ENCODE measurements at regions not wholly inside any gene's neighbourhood (a gene's known extent, or its start where the extent isn't known, plus 50 kb on each side); places are given as distances from the start of the nearest gene placed in this dataset.

DNA sequence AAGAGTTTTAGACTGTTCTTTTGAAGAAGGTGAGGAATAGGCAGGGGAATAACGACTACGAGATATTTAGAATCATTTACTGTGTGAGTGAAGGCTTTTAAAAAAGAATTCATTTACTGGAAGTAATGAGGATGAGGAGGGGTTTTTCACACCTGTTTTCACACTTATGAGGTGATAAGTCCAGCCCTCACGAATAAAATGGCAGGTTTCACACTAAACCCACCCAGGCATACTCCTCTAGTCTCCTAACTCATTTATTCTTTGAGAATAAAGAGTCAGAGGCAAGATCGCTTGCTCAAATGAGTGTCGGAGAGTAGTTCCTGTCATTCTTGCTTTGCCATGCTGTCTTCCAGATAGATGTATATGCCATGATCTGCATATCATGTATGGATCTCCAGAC is 79.0 kb upstream of the ZEB2 start:
- DNase-seq: no peak
- intact Hi-C loops (cut with DNase I): no loop called here
- H3K4me1 ChIP-seq (ENCODE audit: insufficient read depth): peaks cover 3% of the 10 kb centered on the region
- no peak overlapping the region for H3K4me3 ChIP-seq
- H3K27me3 ChIP-seq: no peaks in the 10 kb centered on the region
- no peak for TF ChIP-seq POLR2A (IDR thresholded peaks at IDR 0.05)
- TF ChIP-seq CTCF (IDR thresholded peaks at IDR 0.05): no peak
- no peak for TF ChIP-seq EP300 (IDR thresholded peaks at IDR 0.05)
- no peaks in the 10 kb centered on the region for H3K36me3 ChIP-seq
- H3K9me3 ChIP-seq: no peaks in the 10 kb centered on the region
- H3K27ac ChIP-seq: no peak overlapping the region
- WGBS, 3 donors: 75 to 77% (median 76%) methylated on average over 5 of the region's 5 CpGs

GRCh38 chr2:144597894-144598593 is 78.1 kb upstream of the ZEB2 start:
- Histone ChIP-seq H3K27ac (no peak overlapping the region), H3K4me1 (ENCODE audit: insufficient read depth) (peaks cover 3% of the 10 kb centered on the region), H3K9me3 (no peaks in the 10 kb centered on the region), H3K27me3 (no peaks in the 10 kb centered on the region), H3K4me3 (no peak overlapping the region), H3K36me3 (no peaks in the 10 kb centered on the region)
- DNase-seq: no peak
- no peak for TF ChIP-seq CTCF (IDR thresholded peaks at IDR 0.05)
- 71 to 80% (median 80%) methylated on average over 6 of the region's 6 CpGs for WGBS, 3 donors
- intact Hi-C loops (cut with DNase I): no loop called here

- TF ChIP-seq CTCF (IDR thresholded peaks at IDR 0.05) (no peak), POLR2A (IDR thresholded peaks at IDR 0.05) (no peak), EP300 (IDR thresholded peaks at IDR 0.05) (no peak)
- Histone ChIP-seq H3K36me3 (no peaks in the 10 kb centered on the region), H3K4me3 (no peak overlapping the region), H3K9me3 (no peaks in the 10 kb centered on the region), H3K27ac (no peak overlapping the region), H3K4me1 (ENCODE audit: insufficient read depth) (peaks cover 3% of the 10 kb centered on the region), H3K27me3 (no peaks in the 10 kb centered on the region)
- no peak for DNase-seq
- intact Hi-C loops (cut with DNase I): no loop called here
- WGBS, 3 donors: 71 to 84% (median 73%) methylated on average over 4 of the region's 4 CpGs
Measured at GRCh38 chr2:144597388-144597787, 77.5 kb upstream of the ZEB2 start.

DNA sequence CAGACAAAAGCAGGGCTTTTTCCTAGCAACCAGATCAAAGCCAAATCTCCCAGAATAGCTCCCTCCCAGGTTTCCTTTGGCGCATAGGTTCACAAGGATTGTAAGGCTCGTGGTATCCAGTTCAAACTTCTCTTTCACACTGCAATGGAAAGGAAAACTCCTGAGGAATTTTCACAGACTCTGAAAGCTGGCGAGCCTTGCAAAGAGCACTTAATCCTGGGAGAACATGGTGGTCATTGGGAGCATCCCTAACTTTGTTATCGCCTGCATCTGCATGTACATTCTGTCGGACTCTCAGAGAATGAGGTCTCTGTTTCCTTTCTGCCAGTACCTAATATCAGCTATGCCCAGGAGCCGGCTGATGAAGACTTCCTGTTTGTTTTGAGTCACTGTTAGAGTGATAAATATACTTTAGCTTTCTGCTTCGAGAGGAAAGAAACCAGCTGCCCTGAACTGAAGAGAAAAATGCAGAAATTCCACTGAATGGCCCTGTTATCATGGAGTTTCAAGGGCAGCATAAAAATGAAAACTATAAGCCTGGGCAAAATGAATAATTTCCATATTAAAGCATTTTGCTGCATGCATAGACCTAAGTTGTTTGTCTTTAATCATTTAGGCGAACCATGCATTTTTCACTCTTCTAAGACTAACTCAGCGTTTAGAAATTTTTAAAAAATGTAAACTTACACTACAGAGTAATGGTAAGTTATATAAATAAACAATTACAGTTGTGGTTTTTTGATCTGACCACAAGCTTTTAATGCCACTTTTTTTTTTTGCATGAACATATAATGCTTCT is 76.4 kb upstream of the ZEB2 start:
- intact Hi-C loops (cut with DNase I): no loop called here
- Histone ChIP-seq H3K36me3 (no peaks in the 10 kb centered on the region), H3K27ac (no peak overlapping the region), H3K4me3 (no peak overlapping the region), H3K27me3 (no peaks in the 10 kb centered on the region), H3K9me3 (no peaks in the 10 kb centered on the region), H3K4me1 (ENCODE audit: insufficient read depth) (peaks cover 3% of the 10 kb centered on the region)
- WGBS, 3 donors: 11 to 16% (median 12%) methylated on average over 9 of the region's 9 CpGs
- TF ChIP-seq CTCF (IDR thresholded peaks at IDR 0.05) (no peak), EP300 (IDR thresholded peaks at IDR 0.05) (no peak), POLR2A (IDR thresholded peaks at IDR 0.05) (no peak)
- DNase-seq: no peak
